ENCODE measurements at regions not wholly inside any gene's neighbourhood (a gene's known extent, or its start where the extent isn't known, plus 50 kb on each side); places are given as distances from the start of the nearest gene placed in this dataset.

GRCh38 chr11:42906226-42906625 is 405.6 kb upstream of the API5 start:
- no peaks in the 10 kb centered on the region for H3K9me2 ChIP-seq (ENCODE audit: insufficient read depth, low read length)
- H3K9me3 ChIP-seq (ENCODE audit: low read length), result no peaks in the 10 kb centered on the region
- no peak overlapping the region for H3K4me2 ChIP-seq (ENCODE audit: low read length)
- H3F3A ChIP-seq (ENCODE audit: insufficient read depth, low read length, poor library complexity, severe bottlenecking), result no peaks in the 10 kb centered on the region
- TF ChIP-seq, protein P1, sequence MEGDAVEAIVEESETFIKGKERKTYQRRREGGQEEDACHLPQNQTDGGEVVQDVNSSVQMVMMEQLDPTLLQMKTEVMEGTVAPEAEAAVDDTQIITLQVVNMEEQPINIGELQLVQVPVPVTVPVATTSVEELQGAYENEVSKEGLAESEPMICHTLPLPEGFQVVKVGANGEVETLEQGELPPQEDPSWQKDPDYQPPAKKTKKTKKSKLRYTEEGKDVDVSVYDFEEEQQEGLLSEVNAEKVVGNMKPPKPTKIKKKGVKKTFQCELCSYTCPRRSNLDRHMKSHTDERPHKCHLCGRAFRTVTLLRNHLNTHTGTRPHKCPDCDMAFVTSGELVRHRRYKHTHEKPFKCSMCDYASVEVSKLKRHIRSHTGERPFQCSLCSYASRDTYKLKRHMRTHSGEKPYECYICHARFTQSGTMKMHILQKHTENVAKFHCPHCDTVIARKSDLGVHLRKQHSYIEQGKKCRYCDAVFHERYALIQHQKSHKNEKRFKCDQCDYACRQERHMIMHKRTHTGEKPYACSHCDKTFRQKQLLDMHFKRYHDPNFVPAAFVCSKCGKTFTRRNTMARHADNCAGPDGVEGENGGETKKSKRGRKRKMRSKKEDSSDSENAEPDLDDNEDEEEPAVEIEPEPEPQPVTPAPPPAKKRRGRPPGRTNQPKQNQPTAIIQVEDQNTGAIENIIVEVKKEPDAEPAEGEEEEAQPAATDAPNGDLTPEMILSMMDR (IDR thresholded peaks at IDR 0.05; ENCODE audit: poor library complexity, severe bottlenecking), result no peak
- TF ChIP-seq TAF1 (IDR thresholded peaks at IDR 0.05; ENCODE audit: low read depth), result no peak
- no peak for TF ChIP-seq SMC3 (conservative IDR thresholded peaks at IDR 0.05; ENCODE audit: poor library complexity)
- TF ChIP-seq REST (IDR thresholded peaks at IDR 0.05; ENCODE audit: borderline replicate concordance), result no peak
- no peak for TF ChIP-seq MXI1 (conservative IDR thresholded peaks at IDR 0.05; ENCODE audit: poor library complexity, severe bottlenecking)
- no peak for TF ChIP-seq EZH2 (IDR thresholded peaks at IDR 0.05; ENCODE audit: borderline replicate concordance, insufficient read depth, low read length, poor library complexity, severe bottlenecking)
- TF ChIP-seq POLR2AphosphoS5 (IDR thresholded peaks at IDR 0.05), result no peak
- H4K20me1 ChIP-seq (ENCODE audit: insufficient read depth), result no peaks in the 10 kb centered on the region
- H2AFZ ChIP-seq (ENCODE audit: low read depth, low read length), result no peak overlapping the region
- no peaks in the 10 kb centered on the region for H3K27me3 ChIP-seq (ENCODE audit: insufficient read depth, low read depth, low read length)
- no peaks in the 10 kb centered on the region for H3K36me3 ChIP-seq (ENCODE audit: insufficient read depth, low read length)
- no peak overlapping the region for H3K9ac ChIP-seq (ENCODE audit: low read length)
- no peak overlapping the region for H3K27ac ChIP-seq (ENCODE audit: low read length)
- no peak overlapping the region for H3K4me3 ChIP-seq (ENCODE audit: low read length)
- H3K79me2 ChIP-seq (replicated peaks; ENCODE audit: insufficient read depth, low read length), result no peaks in the 10 kb centered on the region

GRCh38 chr11:42913731-42914130 is 398.1 kb upstream of the API5 start:
- Histone ChIP-seq H2AFZ (ENCODE audit: low read depth, low read length) (no peak overlapping the region), H4K20me1 (ENCODE audit: insufficient read depth) (no peaks in the 10 kb centered on the region), H3K4me3 (ENCODE audit: low read length) (no peak overlapping the region), H3K36me3 (ENCODE audit: insufficient read depth, low read length) (no peaks in the 10 kb centered on the region), H3K9me3 (ENCODE audit: low read length) (no peaks in the 10 kb centered on the region), H3K4me2 (ENCODE audit: low read length) (no peak overlapping the region), H3K27ac (ENCODE audit: low read length) (no peak overlapping the region), H3K79me2 (replicated peaks; ENCODE audit: insufficient read depth, low read length) (no peaks in the 10 kb centered on the region), H3K9ac (ENCODE audit: low read length) (no peak overlapping the region), H3K9me2 (ENCODE audit: insufficient read depth, low read length) (no peaks in the 10 kb centered on the region), H3F3A (ENCODE audit: insufficient read depth, low read length, poor library complexity, severe bottlenecking) (no peaks in the 10 kb centered on the region), H3K27me3 (ENCODE audit: insufficient read depth, low read depth, low read length) (no peaks in the 10 kb centered on the region)
- TF ChIP-seq SMC3 (conservative IDR thresholded peaks at IDR 0.05; ENCODE audit: poor library complexity) (no peak), EZH2 (IDR thresholded peaks at IDR 0.05; ENCODE audit: borderline replicate concordance, insufficient read depth, low read length, poor library complexity, severe bottlenecking) (no peak)

GRCh38 chr11:42923651-42924050 is 388.1 kb upstream of the API5 start:
- Histone ChIP-seq H4K20me1 (ENCODE audit: insufficient read depth) (no peaks in the 10 kb centered on the region), H3K9me3 (ENCODE audit: low read length) (no peaks in the 10 kb centered on the region), H3K9me2 (ENCODE audit: insufficient read depth, low read length) (no peaks in the 10 kb centered on the region), H3K4me3 (ENCODE audit: low read length) (no peak overlapping the region), H3K9ac (ENCODE audit: low read length) (no peak overlapping the region), H3K27me3 (ENCODE audit: insufficient read depth, low read depth, low read length) (no peaks in the 10 kb centered on the region), H3K4me2 (ENCODE audit: low read length) (no peak overlapping the region), H2AFZ (ENCODE audit: low read depth, low read length) (no peak overlapping the region), H3F3A (ENCODE audit: insufficient read depth, low read length, poor library complexity, severe bottlenecking) (no peaks in the 10 kb centered on the region), H3K36me3 (ENCODE audit: insufficient read depth, low read length) (no peaks in the 10 kb centered on the region), H3K79me2 (replicated peaks; ENCODE audit: insufficient read depth, low read length) (no peaks in the 10 kb centered on the region), H3K27ac (ENCODE audit: low read length) (no peak overlapping the region)
- TF ChIP-seq EP300 (conservative IDR thresholded peaks at IDR 0.05; ENCODE audit: poor library complexity, severe bottlenecking) (no peak), POLR2AphosphoS5 (IDR thresholded peaks at IDR 0.05) (no peak), EZH2 (IDR thresholded peaks at IDR 0.05; ENCODE audit: borderline replicate concordance, insufficient read depth, low read length, poor library complexity, severe bottlenecking) (no peak), SMC3 (conservative IDR thresholded peaks at IDR 0.05; ENCODE audit: poor library complexity) (no peak), RAD21 (conservative IDR thresholded peaks at IDR 0.05) (no peak), REST (IDR thresholded peaks at IDR 0.05; ENCODE audit: borderline replicate concordance) (no peak), TAF1 (IDR thresholded peaks at IDR 0.05; ENCODE audit: low read depth) (no peak), MXI1 (conservative IDR thresholded peaks at IDR 0.05; ENCODE audit: poor library complexity, severe bottlenecking) (no peak)
- TF ChIP-seq, protein P1 (IDR thresholded peaks at IDR 0.05; ENCODE audit: poor library complexity, severe bottlenecking), result no peak
